ENCODE measurements at regions not wholly inside any gene's neighbourhood (a gene's known extent, or its start where the extent isn't known, plus 50 kb on each side); places are given as distances from the start of the nearest gene placed in this dataset.
A peak's percentile ranks its signal among the peaks of the same experiment; 100 is the strongest.
"Not testable (repeated sequence)": the region's sequence is repeated elsewhere in the genome, so short reads cannot be mapped to it uniquely, and the experiment has no call there.

DNA sequence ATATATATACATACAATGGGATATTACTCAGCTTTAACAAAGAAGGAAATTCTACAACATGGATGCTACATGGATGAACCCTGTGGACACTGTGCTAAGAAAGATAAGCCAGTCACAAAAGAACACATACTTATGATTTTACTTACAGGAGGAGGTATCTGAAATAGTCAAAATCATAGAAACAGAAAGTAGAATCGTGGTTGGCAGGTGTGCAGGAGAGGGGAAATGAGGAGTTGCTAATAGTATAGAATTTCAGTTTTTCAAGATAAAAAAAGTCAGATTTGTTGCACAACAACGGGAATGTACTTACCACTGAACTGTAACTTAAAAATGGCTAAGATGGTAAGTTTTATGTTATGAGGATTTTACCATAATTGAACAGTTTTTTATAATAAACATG lies 706.3 kb downstream of the TFAP2A start:
- DNase-seq (ENCODE audit: low read depth in 2 of 2), result no peak

DNA sequence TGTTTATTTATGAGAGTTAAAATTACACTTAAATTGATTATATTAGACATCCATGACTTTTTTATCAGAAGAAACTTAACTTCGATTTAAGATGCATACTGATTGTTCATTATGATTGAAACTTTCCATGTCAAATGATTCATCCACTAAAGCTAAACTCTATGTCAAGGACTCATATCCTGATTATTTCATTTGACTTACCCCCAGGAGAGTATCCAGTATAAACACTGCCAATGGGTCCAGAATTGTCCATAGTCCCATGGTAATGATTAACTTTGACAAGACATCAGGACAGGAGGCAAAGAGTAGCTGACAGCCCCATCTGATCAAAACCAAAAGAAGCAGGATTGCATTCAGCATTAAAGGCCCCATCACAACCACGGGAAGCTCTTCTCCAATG lies 709.9 kb downstream of the TFAP2A start:
- DNase-seq (ENCODE audit: low read depth in 2 of 2), result no peak

DNA sequence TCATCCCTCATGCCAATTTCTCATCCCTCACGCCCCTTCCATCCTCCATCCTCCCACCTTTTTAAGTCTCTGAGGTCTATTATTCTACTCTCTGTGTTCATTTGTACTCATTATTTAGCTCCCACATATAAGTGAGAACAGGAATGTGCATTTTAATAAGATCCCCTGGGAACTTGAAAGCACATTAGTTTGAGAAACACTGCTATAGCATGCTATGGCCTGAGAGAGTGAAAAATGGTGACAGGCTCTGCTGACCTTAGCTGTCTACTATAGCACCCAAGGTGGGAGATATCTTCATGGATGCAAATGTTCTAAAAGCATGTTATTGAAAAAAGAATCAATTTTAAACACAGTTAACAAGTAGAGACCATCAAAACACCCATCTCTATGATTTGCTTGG lies 712.0 kb downstream of the TFAP2A start:
- DNase-seq (ENCODE audit: low read depth in 2 of 2), result no peak

DNA sequence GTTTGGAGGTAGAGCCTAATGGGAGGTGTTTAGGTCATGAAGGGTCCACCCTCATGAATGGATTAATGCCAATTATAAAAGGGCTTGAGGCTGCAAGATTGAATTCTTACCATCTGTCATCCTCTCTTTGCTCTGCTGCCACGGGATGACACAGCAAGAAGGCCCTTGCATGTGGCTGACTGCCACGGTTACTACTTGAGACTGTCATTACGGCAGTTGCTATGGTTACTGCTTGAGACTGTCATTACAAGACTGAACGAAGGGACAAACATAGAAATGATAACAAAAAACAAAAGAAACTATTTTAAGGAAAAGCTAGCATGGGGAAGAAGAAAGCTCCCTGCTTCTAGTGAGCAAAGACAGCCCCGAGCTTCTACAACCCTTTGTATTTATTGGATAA lies 715.0 kb downstream of the TFAP2A start:
- DNase-seq (ENCODE audit: low read depth in 2 of 2), result no peak

DNA sequence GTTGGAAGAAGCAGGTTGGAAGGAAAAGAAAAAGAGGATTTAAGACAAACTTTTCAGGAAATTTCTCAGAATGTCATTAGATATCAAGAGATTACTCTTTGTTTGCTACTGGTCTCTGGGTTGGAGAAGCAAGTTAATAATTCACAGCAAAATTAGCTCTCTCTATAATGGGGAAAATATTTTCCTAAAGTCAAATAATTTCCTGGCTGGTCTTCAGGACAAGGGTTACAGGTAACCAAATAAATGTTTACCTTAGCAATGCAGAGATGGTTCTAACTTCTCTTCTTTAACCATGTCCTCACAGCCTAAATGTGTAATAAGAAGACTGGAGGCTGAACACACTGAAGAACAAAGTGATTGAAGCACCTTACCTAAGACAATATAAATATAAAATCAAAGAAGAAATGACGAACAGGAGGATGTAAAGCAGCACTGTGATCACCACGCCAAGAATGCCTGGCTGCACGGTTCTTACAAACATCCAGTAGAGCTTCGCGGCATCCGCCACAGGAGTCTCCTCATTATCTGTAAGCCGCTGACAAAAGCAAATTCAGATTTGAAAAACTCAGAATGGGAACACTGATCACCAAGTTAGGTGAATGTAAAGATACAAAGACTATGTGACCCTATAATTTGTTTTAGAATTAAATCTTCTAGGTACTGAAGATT lies 717.5 kb downstream of the TFAP2A start:
- no peak for DNase-seq (ENCODE audit: low read depth in 2 of 2)

DNA sequence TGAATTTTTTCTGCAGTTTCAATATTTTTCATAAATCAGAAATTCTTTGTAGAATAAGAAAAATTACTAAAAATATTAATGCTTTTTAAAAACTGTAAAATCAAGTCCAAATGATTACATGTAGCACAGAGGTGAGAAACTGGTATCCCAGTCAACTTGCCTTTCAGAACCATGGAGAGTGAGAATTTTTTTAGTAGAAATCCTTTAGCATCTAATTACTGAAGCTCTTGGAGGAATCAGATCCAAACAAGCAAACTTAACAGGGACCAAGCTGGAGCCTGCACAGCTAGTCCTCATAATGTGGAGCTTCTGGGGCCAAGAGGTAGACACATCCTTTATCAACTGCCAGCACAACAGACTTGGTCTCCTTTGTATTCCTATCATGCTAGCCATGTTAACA lies 724.5 kb downstream of the TFAP2A start:
- no peak for DNase-seq (ENCODE audit: low read depth in 2 of 2)

DNA sequence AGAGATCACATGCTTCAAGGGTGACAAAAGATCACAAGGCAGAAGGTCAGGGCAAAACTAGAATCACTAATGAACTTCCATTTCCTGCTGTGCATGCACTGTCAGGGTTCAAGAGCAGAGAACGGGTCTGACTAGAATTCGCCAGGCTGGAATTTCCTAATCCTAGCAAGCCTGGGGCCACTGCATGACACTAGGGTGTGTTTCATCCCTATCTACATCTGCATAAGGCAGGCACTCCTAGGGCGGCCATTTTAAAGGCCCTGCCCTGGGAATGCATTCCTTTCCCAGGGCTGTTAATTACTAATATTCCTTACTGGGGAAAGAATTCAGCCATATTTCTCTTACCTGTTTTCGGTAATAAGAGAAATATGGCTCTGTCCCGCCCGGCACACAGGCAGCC lies 734.1 kb downstream of the TFAP2A start:
- not testable (repeated sequence) for DNase-seq (ENCODE audit: low read depth in 2 of 2)

DNA sequence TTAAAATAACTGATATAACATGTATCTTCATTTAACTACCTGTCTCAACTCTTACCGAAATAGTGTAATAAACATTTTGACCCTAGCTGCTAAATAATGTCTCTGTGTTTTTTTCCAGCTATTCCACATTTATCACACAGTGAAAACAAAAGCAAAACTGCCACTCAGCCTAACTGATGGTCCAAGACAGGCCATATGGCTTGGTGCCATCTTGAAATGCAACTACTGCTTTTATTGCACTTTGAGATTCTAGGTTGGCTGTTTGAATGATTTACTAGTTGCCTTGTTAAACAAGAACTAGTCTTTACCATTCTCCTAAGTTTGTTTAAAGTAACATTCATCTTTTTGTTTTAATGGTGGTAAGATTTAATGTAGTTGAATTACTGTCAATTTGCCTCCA lies 739.8 kb downstream of the TFAP2A start:
- no peak for DNase-seq (ENCODE audit: low read depth in 2 of 2)

DNA sequence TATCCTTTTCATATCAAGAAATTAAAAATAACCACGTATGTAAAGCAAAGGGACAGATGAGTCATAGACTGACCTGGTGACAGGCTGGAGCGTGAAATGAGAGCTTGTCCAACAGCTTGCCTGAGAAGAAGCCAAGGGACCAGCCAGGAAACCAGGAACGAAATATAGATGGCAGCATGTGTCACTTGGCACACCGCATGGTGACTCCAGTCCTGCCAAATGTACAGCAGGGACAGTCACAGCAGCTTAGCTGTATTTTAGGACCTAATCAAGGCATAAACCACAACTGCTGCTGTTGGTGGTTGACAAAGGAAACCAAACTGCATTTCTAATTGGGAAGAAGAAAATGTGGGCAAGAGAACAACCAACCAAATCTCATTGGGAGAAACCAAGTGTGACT lies 755.0 kb downstream of the TFAP2A start:
- no peak for DNase-seq (ENCODE audit: low read depth in 2 of 2)

DNA sequence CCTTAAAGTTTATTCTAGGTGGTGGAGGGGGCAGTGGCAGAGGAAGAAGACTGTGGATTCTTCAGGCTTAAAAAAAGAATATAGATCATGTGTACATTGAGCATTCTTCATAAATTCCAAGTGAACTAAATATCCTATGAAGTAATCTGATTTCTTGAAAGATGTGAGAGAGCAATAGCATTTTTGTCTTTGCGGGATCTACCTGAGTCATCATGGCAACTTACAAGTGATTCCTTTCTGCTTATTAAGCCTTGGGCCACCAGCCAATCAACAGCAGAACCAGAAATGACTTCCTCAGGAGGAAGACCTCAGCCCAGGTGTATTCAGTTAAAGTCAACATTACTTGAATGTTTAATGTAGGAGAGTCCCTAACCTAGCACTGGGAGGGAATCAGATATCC lies 756.9 kb downstream of the TFAP2A start:
- DNase-seq (ENCODE audit: low read depth in 2 of 2), result no peak

DNA sequence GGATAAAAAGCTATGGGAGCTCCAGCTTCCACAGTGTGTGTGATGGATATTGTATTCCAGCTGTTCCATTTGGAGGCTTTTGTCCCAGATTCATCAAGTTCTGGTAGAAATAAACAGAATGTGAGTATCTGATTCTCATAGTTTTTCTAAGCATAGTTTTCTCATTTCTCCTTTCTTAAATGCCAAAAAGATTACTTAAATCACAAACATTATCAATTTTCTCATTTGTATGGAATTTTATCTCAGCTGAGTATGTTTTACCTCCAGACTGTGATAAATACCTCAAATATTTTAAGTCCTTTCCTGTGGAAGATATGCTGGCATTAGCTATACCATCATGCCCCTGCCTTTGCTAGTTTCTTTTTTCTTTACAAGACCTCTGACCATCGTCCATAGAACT lies 767.3 kb downstream of the TFAP2A start:
- DNase-seq (ENCODE audit: low read depth in 2 of 2), result no peak

DNA sequence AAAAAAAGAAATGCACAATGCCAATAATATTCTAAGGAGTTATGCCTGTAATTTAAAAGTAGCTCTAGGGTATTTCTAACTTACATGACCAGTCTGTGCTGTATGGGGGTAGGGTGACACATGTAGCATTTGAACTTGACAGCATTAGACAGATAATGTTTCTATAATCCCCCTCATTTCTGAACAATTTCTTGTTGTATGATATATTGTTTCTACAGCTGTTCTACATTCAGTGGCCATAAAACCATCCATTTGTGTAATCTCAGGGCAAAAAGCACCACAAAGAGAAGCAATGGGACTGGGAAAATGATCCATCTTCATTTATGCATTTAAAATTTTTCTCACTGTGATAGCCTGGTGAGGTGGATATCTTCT lies 767.8 kb downstream of the TFAP2A start:
- no peak for DNase-seq (ENCODE audit: low read depth in 2 of 2)

DNA sequence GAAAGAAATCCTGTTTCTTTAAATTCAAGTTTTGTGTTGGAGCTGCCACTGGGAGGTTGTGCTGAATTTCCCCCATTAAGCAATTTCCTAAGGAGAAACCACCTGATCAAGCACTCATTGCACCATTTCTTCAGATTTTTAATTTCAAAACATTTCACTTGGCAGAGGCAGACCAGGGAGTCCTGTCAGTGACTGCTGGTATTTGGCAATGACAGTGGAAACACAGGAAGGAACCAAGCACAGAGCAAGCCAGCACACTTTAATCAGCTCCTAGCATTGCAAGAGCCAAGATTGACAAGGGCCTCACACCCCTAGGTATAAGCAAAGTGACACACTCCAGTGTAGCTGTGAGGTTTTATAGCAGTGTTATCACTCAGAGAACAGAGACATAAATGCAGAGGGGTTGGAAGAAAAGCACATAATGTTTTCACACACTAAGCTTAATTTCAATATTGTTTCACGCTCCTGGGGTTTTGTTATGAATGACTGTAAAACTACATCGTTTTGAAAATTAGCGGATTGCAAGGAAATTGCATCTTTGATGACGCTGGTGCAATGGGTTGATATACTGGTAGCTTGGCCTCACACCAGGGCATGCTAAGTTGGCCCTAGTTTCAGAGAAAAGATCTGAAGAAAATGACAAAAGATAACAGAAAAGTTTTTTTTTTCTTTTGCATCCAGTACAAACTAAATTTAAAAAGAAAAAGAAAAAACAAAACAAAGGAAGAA lies 768.4 kb downstream of the TFAP2A start:
- peak in 1 of 2 donors; percentile 60 for DNase-seq (ENCODE audit: low read depth in 2 of 2)

DNA sequence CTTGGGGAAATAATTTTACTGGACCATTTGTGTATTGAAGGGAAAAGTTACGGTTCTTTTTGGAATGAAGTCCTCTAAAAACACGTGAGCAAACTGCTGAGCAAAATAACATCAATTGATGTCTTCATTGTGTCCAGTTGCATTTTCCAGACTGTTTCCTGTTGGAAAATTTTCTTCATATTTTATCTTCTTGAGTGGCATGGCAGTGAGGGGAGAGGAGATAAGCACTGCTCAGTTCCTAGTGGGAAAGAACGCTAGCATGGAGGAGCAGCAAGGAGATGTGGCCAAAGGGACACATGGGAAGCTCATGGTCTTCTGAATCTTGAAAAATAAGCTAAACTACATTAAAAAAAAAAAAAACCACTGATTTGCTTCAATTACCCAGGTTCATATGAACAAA lies 776.0 kb downstream of the TFAP2A start:
- no peak for DNase-seq (ENCODE audit: low read depth in 2 of 2)

DNA sequence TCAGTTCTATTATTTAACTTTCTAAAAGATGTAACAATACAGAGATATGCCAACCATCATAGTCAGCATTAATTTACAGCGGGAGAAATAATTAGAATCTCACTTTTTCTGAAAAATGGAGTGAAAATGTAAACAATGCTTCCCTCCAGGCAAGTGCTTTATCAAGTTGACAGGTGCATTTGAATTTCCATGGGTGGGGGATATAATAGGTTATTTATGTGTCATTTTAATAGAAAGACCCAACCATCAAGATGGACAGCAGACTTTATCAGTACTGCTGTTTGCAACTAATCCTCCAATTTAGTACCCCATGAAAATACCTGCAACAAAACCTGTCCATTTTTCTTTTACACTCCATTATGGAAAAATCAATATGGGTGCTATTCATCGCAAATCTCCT lies 780.1 kb downstream of the TFAP2A start:
- DNase-seq (ENCODE audit: low read depth in 2 of 2), result no peak

DNA sequence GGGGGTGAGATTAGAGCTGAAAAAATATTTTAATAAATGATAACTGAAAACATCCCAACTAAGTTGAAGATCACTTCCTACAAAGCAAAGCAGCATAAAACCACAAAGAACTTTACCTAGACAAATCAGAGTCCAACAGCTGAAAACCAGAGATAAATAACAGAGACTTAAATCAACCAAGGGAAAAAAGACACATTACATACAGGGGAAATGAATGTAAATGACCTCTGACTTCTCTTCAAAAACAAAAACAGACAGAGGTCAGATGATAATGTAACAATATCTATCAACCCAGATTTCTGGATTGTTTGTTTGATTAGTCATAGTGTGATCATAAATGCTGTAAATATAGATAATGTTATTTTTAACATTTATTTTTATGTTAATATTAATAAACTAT lies 782.8 kb downstream of the TFAP2A start:
- peak in 1 of 2 donors; percentile 55 for DNase-seq (ENCODE audit: low read depth in 2 of 2)

DNA sequence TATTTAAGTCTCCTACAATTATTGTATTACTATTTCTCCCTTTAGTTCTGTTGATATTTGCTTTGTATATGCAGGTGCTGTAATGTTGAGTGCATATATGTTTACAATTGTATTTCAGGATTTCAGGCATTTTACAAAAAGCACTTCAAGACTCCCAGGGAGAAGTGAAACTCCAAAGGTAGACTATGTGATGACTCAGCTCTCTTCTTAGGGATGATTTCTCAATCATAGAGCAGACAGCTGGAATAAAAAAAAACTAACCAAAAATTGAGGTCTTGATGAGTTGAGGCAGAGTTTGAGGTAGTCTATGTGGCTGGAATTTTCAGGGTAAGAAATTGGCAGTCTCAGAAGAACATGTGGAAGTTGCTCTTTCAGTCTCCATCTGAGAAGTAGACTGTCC lies 786.1 kb downstream of the TFAP2A start:
- DNase-seq (ENCODE audit: low read depth in 2 of 2), result no peak

DNA sequence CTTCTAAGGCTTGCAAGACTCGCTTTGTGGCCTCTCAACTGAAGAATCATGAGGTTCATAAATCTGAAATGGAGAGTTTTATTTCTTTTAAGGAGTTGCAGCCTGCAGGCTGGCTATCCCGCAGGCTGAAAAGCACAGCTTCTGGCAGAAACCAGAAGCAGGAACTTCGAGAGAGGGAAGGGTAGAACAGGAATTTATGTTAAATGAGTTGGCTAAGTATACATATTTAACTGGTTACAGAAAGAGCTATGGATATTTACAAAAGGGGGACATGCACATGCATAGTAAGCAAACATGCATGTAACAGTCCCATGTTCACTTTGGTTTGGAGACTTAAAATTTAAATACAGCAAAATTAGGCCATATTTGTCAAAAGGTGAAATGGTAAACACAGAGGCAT lies 787.0 kb downstream of the TFAP2A start:
- no peak for DNase-seq (ENCODE audit: low read depth in 2 of 2)

DNA sequence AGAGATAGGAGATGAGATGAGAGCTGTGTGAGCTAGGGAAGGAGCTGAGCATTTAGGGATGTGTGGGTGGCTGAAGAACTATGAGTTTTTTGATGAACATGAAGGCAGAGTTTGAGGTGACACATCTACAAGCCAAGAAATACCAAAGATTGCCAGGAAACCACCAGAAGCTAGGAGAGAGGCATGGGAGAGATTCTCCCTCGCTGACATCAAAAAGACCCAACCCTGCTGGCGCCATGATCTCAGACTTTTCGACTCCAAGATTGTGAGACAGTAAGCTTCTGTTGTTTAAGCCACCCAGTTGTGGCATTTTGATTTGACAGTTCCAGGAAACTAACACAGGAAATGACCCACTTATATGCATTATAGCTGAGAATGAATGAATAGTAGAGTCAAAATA lies 790.9 kb downstream of the TFAP2A start:
- DNase-seq (ENCODE audit: low read depth in 2 of 2), result no peak

DNA sequence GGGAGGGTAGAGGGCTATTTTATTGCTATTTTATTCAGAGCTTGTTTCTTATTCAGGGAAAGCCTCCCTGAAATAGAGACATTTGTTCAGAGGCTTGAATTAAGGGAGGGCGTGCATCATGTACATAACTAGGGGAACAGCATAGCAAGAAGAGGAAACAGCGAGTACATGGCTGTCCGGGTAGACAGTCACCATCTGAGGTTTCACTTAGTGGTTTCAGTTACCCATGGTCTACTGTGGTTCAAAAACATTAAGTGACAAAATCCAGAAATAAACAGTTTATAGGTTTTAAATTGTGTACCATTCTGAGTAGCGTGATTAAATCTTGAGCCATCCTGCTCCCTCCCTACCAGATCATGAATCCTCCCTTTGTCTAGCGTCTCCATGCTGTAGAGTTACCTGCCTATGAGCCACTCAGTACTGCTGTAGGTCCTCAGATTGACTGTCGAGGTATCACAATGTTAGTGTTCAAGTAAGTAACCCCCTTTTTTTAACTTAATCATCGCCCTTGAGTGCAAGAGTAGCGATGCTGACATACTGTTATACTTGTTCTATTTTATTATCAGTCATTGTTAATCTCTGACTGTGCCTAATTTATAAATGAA lies 791.5 kb downstream of the TFAP2A start:
- DNase-seq (ENCODE audit: low read depth in 2 of 2), result no peak

DNA sequence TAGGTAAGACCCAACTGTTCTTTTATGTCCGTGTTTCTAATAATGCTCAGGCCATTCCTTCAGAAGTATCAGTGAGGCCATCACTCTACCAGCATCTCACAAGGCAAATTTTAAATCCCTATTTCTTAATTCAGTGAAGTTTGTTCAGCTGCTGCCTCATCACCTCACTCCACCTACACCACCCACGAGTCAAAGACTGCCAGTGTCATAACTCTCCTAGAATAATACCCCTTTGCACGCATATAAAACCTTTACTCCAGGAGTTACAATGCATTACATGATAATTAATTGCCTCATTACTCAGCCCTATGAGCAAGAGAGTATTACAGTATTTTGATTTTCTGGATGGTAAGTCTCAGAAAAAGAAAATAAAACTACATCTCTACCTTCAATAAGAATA lies 793.6 kb downstream of the TFAP2A start:
- no peak for DNase-seq (ENCODE audit: low read depth in 2 of 2)

DNA sequence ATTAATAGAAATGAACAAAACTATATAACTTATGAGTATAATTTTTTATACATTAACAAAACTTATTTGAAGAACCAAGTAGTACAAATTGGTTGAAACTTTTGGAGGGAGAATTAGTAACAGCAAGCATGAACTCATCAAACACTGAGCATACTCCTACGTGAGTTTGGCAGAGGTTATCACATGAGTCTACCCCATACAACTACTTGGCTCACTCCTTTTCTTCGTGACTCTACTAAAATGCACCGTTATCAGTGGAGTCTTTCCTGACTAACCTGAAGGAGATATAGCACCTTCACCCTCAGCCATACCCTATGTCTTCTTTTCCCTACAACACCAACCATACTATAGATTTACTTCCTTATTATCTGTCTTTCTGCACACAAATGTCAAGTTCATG lies 794.2 kb downstream of the TFAP2A start:
- DNase-seq (ENCODE audit: low read depth in 2 of 2), result no peak

DNA sequence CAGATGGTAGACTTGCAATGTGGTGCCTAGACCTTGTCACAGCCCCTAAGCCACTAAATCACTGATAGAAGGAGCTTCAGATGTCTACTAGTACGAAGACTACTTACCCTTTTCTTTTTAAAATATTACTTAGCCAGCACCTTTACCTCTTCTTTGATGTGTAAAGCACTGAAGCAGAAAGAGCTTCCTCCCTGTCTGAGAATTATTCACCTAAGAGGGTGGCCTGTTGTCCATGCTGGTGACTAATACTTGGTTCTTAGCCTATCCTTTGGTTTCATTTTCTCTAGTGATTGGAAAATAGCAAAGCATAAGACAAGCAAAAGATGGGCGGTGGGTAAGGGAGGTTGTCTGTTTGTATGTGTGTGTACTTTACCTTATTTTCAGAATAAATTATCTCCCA lies 794.6 kb downstream of the TFAP2A start:
- DNase-seq (ENCODE audit: low read depth in 2 of 2), result no peak

Data from dermis microvascular lymphatic vessel endothelial cell (primary cell).